A549 (cell line): ENCODE measurements at regions not wholly inside any gene's neighbourhood (a gene's known extent, or its start where the extent isn't known, plus 50 kb on each side); places are given as distances from the start of the nearest gene placed in this dataset.

Experiments used
- ATAC-seq, 2 experiments: fragments of 200-7000 bp in 1 of 2; fragments of >200 bp in 1 of 2; cut with Nextera tagmentation in 1 of 2; cut with Tn5 transposase in 1 of 2; 3 replicates each; pipeline versions ENCODE4 v1.8.0 to v1.9.1; 2018 to 2020; ENCODE audit warnings: mild to moderate bottlenecking in 1 of 2, moderate library complexity in 1 of 2
- CTCF ChIA-PET: fragments of 300-600 bp; sonication (Branson Sonifier 250); formaldehyde crosslinking; extraction: SDS; loops from one replicate; lab custom pipeline; 2021; ENCODE audit warnings: antibody characterized with exemption, inconsistent platforms; lab: Yijun Ruan, JAX
- POLR2A ChIA-PET: fragments of 350-600 bp; formaldehyde crosslinking; extraction: SDS; loops from one replicate; lab custom pipeline; 2021; ENCODE audit warnings: antibody characterized with exemption, inconsistent platforms; lab: Yijun Ruan, JAX
- DNase-seq, 2 experiments: peaks; one replicate each; pipeline versions ENCODE4 v3.0.0 to v3.0.0-alpha.2; 2011 to 2016; ENCODE audit warnings: low read depth in 1 of 2, low spot score in 1 of 2
- FAIRE-seq: peaks from 2 replicates; lab custom pipeline; 2011; peaks lifted over from hg19 to GRCh38; lab: Jason Lieb, UNC
- H3K27ac ChIP-seq, 2 experiments: fragments of >200 bp; sonication (Bioruptor Twin); formaldehyde crosslinking; 3 replicates each; pipeline ENCODE4 v1.5.1; 2016 to 2017
- H3K4me1 ChIP-seq: fragments of >200 bp; sonication (Bioruptor Twin); formaldehyde crosslinking; 3 replicates; pipeline ENCODE4 v1.6.1; 2016
- H3K4me2 ChIP-seq: fragments of >200 bp; sonication (Bioruptor Twin); formaldehyde crosslinking; 3 replicates; pipeline ENCODE4 v1.6.1; 2016
- H3K4me3 ChIP-seq: fragments of >200 bp; sonication (Bioruptor Twin); formaldehyde crosslinking; 3 replicates; pipeline ENCODE4 v1.5.1; 2016
- H3K9me3 ChIP-seq: fragments of >200 bp; sonication (Bioruptor Twin); formaldehyde crosslinking; 3 replicates; pipeline ENCODE4 v1.6.1; 2016
- CBX2 ChIP-seq: fragments of 200-600 bp; sonication (generic); IDR thresholded peaks from 2 replicates; pipeline ENCODE4 v1.6.1; 2016; ENCODE audit warnings: low read depth, mild to moderate bottlenecking, borderline replicate concordance
- CEBPB ChIP-seq, 2 experiments: fragments of >200 bp in 1 of 2; sonication (Bioruptor Twin) in 1 of 2; formaldehyde crosslinking in 1 of 2; IDR thresholded peaks; 2 replicates each; pipeline ENCODE4 v1.6.1; 2012 to 2016
- CHD2 ChIP-seq: fragments of 150-350 bp; IDR thresholded peaks from 2 replicates; pipeline ENCODE4 v1.6.1; 2014; ENCODE audit warnings: low read length; ENCODE audit not compliant: partially characterized antibody
- EHF ChIP-seq: fragments of 250-450 bp; sonication (Bioruptor Pico); IDR thresholded peaks from 2 replicates; pipeline ENCODE4 v1.5.0; 2020; ENCODE audit warnings: mild to moderate bottlenecking
- EP300 ChIP-seq, 2 experiments: fragments of >200 bp; sonication (Bioruptor Twin); formaldehyde crosslinking; IDR thresholded peaks; 2 replicates in 1 of 2; 3 replicates in 1 of 2; pipeline ENCODE4 v1.6.1; 2016 to 2017
- FOSB ChIP-seq: fragments of 250-450 bp; sonication (Bioruptor Pico); IDR thresholded peaks from 2 replicates; pipeline ENCODE4 v1.5.0; 2020; ENCODE audit warnings: mild to moderate bottlenecking, moderate library complexity
- FOSL2 ChIP-seq, 2 experiments: fragments of 450-650 bp in 1 of 2; fragments of >200 bp in 1 of 2; sonication (Bioruptor Twin) in 1 of 2; formaldehyde crosslinking; IDR thresholded peaks; 2 replicates each; pipeline versions ENCODE4 v1.5.0 to v1.6.1; 2016 to 2020; ENCODE audit warnings: mild to moderate bottlenecking in 1 of 2, moderate library complexity in 1 of 2
- FOXS1 ChIP-seq: fragments of 250-450 bp; sonication (Bioruptor Pico); IDR thresholded peaks from 2 replicates; pipeline ENCODE4 v1.5.0; 2020; ENCODE audit warnings: mild to moderate bottlenecking, moderate library complexity
- HEYL ChIP-seq: fragments of 250-450 bp; sonication (Bioruptor Pico); IDR thresholded peaks from 2 replicates; pipeline ENCODE4 v1.8.0; 2021; ENCODE audit warnings: mild to moderate bottlenecking, moderate library complexity
- HMGXB4 ChIP-seq: fragments of 250-450 bp; sonication (Bioruptor Pico); IDR thresholded peaks from 2 replicates; pipeline ENCODE4 v1.5.0; 2021; ENCODE audit warnings: mild to moderate bottlenecking, moderate library complexity, borderline replicate concordance
- JUN ChIP-seq, 2 experiments: fragments of >200 bp; sonication (Bioruptor Twin); formaldehyde crosslinking; IDR thresholded peaks; 2 replicates in 1 of 2; 3 replicates in 1 of 2; pipeline ENCODE4 v1.6.1; 2016 to 2017
- KDM1A ChIP-seq: fragments of 200-600 bp; sonication (generic); IDR thresholded peaks from 2 replicates; pipeline ENCODE4 v1.6.1; 2016; ENCODE audit warnings: low read depth, mild to moderate bottlenecking
- KDM5A ChIP-seq: fragments of 200-600 bp; sonication (generic); IDR thresholded peaks from 2 replicates; pipeline ENCODE4 v1.6.1; 2016; ENCODE audit warnings: antibody characterized with exemption, mild to moderate bottlenecking
- NR3C1 ChIP-seq: fragments of >200 bp; sonication (Bioruptor Twin); formaldehyde crosslinking; IDR thresholded peaks from 3 replicates; pipeline ENCODE4 v1.6.1; 2017
- PHF8 ChIP-seq: fragments of 200-600 bp; sonication (generic); IDR thresholded peaks from 2 replicates; pipeline ENCODE4 v1.6.1; 2016; ENCODE audit warnings: low read depth, mild to moderate bottlenecking, antibody characterized with exemption, moderate library complexity, borderline replicate concordance
- POLR2A ChIP-seq: IDR thresholded peaks from 2 replicates; pipeline ENCODE4 v1.6.1; 2012; ENCODE audit warnings: mild to moderate bottlenecking, low read length
- RARB ChIP-seq: fragments of 250-450 bp; sonication (Bioruptor Pico); IDR thresholded peaks from 2 replicates; pipeline ENCODE4 v1.8.0; 2021; ENCODE audit warnings: mild to moderate bottlenecking, moderate library complexity
- RCOR1 ChIP-seq: fragments of 150-350 bp; IDR thresholded peaks from 2 replicates; pipeline ENCODE4 v1.6.1; 2014; ENCODE audit warnings: antibody characterized with exemption, low read length, low read depth
- TP53 ChIP-seq: fragments of 250-450 bp; sonication (Bioruptor Pico); IDR thresholded peaks from 2 replicates; pipeline ENCODE4 v1.5.0; 2021; ENCODE audit warnings: mild to moderate bottlenecking, moderate library complexity
- ZSCAN20 ChIP-seq: fragments of 250-450 bp; sonication (Bioruptor Pico); IDR thresholded peaks from 2 replicates; pipeline ENCODE4 v1.8.0; 2022; ENCODE audit warnings: mild to moderate bottlenecking, moderate library complexity
- WGBS: methylation state at CpG from one replicate; pipeline ENCODE4 v1.1.6; 2017; ENCODE audit errors: missing lambda C conversion rate; 5-methylcytosine and 5-hydroxymethylcytosine counted together
- TF ChIP-seq, protein P1 (sequence below): fragments of 450-650 bp; IDR thresholded peaks from 2 replicates; pipeline ENCODE4 v1.6.1; 2014; ENCODE audit warnings: antibody characterized with exemption
- TF ChIP-seq, protein P2 (sequence below): fragments of >200 bp; sonication (Bioruptor Twin); formaldehyde crosslinking; IDR thresholded peaks from 3 replicates; pipeline ENCODE4 v1.5.1; 2016
- TF ChIP-seq, protein P3 (sequence below): IDR thresholded peaks from 2 replicates; pipeline ENCODE4 v1.6.1; 2012
- TF ChIP-seq, protein P4 (sequence below): fragments of 200-600 bp; sonication (generic); IDR thresholded peaks from 2 replicates; pipeline ENCODE4 v1.6.1; 2016; ENCODE audit warnings: antibody characterized with exemption, mild to moderate bottlenecking, moderate library complexity

GRCh38 chr9:100865648-100866047 lies 162.9 kb upstream of the PLPPR1 start:
- Histone ChIP-seq H3K27ac (no peak overlapping the region), H3K9me3 (no peaks in the 10 kb centered on the region), H3K4me3 (no peak overlapping the region), H3K4me2 (no peak overlapping the region), H3K4me1 (no peaks in the 10 kb centered on the region)
- no peak for TF ChIP-seq CEBPB (IDR thresholded peaks at IDR 0.05)
- TF ChIP-seq, protein P1, sequence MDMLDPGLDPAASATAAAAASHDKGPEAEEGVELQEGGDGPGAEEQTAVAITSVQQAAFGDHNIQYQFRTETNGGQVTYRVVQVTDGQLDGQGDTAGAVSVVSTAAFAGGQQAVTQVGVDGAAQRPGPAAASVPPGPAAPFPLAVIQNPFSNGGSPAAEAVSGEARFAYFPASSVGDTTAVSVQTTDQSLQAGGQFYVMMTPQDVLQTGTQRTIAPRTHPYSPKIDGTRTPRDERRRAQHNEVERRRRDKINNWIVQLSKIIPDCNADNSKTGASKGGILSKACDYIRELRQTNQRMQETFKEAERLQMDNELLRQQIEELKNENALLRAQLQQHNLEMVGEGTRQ = no peak
- no peak for TF ChIP-seq POLR2A
- TF ChIP-seq RARB (CRISPR knock-in tag) = no peak
- TF ChIP-seq TP53 = no peak
- no peak for TF ChIP-seq FOXS1 (CRISPR knock-in tag)
- no peak for TF ChIP-seq HMGXB4 (CRISPR knock-in tag)
- no peak for TF ChIP-seq EHF
- TF ChIP-seq KDM5A = no peak
- no peak for TF ChIP-seq EP300 (IDR thresholded peaks at IDR 0.05)
- TF ChIP-seq FOSB = no peak
- no peak for TF ChIP-seq FOSL2 (IDR thresholded peaks at IDR 0.05)
- no peak for TF ChIP-seq FOSL2 (CRISPR knock-in tag; IDR thresholded peaks at IDR 0.05)
- TF ChIP-seq, protein P2, sequence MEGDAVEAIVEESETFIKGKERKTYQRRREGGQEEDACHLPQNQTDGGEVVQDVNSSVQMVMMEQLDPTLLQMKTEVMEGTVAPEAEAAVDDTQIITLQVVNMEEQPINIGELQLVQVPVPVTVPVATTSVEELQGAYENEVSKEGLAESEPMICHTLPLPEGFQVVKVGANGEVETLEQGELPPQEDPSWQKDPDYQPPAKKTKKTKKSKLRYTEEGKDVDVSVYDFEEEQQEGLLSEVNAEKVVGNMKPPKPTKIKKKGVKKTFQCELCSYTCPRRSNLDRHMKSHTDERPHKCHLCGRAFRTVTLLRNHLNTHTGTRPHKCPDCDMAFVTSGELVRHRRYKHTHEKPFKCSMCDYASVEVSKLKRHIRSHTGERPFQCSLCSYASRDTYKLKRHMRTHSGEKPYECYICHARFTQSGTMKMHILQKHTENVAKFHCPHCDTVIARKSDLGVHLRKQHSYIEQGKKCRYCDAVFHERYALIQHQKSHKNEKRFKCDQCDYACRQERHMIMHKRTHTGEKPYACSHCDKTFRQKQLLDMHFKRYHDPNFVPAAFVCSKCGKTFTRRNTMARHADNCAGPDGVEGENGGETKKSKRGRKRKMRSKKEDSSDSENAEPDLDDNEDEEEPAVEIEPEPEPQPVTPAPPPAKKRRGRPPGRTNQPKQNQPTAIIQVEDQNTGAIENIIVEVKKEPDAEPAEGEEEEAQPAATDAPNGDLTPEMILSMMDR = no peak
- TF ChIP-seq, protein P3, sequence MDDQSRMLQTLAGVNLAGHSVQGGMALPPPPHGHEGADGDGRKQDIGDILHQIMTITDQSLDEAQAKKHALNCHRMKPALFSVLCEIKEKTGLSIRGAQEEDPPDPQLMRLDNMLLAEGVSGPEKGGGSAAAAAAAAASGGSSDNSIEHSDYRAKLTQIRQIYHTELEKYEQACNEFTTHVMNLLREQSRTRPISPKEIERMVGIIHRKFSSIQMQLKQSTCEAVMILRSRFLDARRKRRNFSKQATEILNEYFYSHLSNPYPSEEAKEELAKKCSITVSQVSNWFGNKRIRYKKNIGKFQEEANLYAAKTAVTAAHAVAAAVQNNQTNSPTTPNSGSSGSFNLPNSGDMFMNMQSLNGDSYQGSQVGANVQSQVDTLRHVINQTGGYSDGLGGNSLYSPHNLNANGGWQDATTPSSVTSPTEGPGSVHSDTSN = no peak
- no peak for TF ChIP-seq RCOR1
- TF ChIP-seq PHF8 = no peak
- TF ChIP-seq ZSCAN20 (CRISPR knock-in tag) = no peak
- ChIA-PET CTCF (no interaction called here), POLR2A (no interaction called here)
- FAIRE-seq (no peak), DNase-seq (no peak), ATAC-seq (no peak)
- WGBS = 3% methylated on average over 4 of the region's 4 CpGs

DNA sequence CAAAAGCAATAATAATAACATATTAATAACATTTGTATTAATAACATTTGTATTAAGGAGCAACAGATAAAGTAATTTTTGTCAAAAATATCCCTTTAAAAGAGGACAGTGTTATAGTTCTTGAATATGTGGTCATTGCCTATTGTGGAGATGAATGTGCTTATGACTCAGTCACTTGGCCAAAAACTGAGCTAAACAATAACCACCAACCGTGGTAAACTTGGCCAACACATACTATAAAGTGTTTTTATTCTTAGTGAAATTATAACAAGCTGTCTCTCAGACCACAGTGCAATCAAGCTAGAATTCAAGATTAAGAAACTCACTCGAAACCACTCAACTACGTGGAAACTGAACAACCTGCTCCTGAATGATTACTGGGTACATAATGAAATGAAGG lies 159.2 kb upstream of the PLPPR1 start:
- WGBS = 0% methylated on average over 3 of the region's 3 CpGs
- no peak for ATAC-seq
- ChIA-PET POLR2A (no interaction called here), CTCF (no interaction called here)
- no peaks in the 10 kb centered on the region for H3K4me1 ChIP-seq
- DNase-seq = no peak
- no peak for FAIRE-seq
- H3K27ac ChIP-seq = no peak overlapping the region
- no peak overlapping the region for H3K4me2 ChIP-seq
- H3K9me3 ChIP-seq = no peaks in the 10 kb centered on the region
- no peak overlapping the region for H3K4me3 ChIP-seq
- no peak for TF ChIP-seq CEBPB (IDR thresholded peaks at IDR 0.05)
- TF ChIP-seq ZSCAN20 (CRISPR knock-in tag) = no peak
- TF ChIP-seq CHD2 = no peak
- TF ChIP-seq CBX2 = no peak
- TF ChIP-seq NR3C1 = no peak
- TF ChIP-seq HEYL = no peak

DNA sequence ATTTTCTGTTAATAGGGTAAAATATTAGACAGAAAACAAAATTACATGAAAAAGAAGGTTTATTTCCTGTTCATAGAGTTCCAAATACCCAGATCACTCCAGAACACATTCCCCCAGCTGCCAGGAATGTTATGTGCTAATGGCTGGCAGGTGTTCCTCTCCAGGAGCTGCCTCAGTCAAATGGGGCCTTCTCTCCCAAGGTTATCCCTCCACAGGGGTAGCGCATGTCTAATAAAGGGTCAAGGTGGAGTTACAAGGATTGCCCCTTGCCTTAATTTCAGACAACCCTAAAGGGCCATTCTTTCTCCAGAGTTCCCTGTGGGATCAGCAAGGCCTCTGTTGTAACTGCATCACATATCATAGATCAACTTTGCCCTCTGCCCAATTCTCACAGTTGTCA lies 148.6 kb upstream of the PLPPR1 start:
- H3K9me3 ChIP-seq = no peaks in the 10 kb centered on the region
- 0% methylated on average over 1 of the region's 1 CpG for WGBS
- POLR2A ChIA-PET = no interaction called here
- no peaks in the 10 kb centered on the region for H3K4me1 ChIP-seq
- no peak overlapping the region for H3K27ac ChIP-seq
- CTCF ChIA-PET = no interaction called here
- FAIRE-seq (no peak), DNase-seq (no peak), ATAC-seq (no peak)
- no peak overlapping the region for H3K4me2 ChIP-seq
- H3K4me3 ChIP-seq = no peak overlapping the region
- TF ChIP-seq CBX2 = no peak
- TF ChIP-seq, protein P3 = no peak
- TF ChIP-seq JUN (IDR thresholded peaks at IDR 0.05) = no peak
- TF ChIP-seq, protein P4, sequence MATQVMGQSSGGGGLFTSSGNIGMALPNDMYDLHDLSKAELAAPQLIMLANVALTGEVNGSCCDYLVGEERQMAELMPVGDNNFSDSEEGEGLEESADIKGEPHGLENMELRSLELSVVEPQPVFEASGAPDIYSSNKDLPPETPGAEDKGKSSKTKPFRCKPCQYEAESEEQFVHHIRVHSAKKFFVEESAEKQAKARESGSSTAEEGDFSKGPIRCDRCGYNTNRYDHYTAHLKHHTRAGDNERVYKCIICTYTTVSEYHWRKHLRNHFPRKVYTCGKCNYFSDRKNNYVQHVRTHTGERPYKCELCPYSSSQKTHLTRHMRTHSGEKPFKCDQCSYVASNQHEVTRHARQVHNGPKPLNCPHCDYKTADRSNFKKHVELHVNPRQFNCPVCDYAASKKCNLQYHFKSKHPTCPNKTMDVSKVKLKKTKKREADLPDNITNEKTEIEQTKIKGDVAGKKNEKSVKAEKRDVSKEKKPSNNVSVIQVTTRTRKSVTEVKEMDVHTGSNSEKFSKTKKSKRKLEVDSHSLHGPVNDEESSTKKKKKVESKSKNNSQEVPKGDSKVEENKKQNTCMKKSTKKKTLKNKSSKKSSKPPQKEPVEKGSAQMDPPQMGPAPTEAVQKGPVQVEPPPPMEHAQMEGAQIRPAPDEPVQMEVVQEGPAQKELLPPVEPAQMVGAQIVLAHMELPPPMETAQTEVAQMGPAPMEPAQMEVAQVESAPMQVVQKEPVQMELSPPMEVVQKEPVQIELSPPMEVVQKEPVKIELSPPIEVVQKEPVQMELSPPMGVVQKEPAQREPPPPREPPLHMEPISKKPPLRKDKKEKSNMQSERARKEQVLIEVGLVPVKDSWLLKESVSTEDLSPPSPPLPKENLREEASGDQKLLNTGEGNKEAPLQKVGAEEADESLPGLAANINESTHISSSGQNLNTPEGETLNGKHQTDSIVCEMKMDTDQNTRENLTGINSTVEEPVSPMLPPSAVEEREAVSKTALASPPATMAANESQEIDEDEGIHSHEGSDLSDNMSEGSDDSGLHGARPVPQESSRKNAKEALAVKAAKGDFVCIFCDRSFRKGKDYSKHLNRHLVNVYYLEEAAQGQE = no peak
- TF ChIP-seq KDM1A = no peak
- no peak for TF ChIP-seq FOXS1 (CRISPR knock-in tag)
